OCI-LY1 (cell line): ENCODE measurements at regions not wholly inside any gene's neighbourhood (a gene's known extent, or its start where the extent isn't known, plus 50 kb on each side); places are given as distances from the start of the nearest gene placed in this dataset.

Source experiments
- H2AFZ ChIP-seq: fragments of 200-600 bp; sonication (generic), shearing (Covaris generic); 2 replicates; pipeline ENCODE4 v1.6.0; 2014; ENCODE audit warnings: antibody characterized with exemption, mild to moderate bottlenecking, low read length
- H3F3A ChIP-seq: fragments of 200-600 bp; sonication (generic), shearing (Covaris generic); 2 replicates; pipeline ENCODE4 v1.6.0; 2014; ENCODE audit warnings: mild to moderate bottlenecking, antibody characterized with exemption, low read length, moderate library complexity; ENCODE audit not compliant: insufficient read depth
- H3K27ac ChIP-seq: fragments of 200-600 bp; sonication (generic); 2 replicates; pipeline ENCODE4 v1.5.1; 2014; ENCODE audit warnings: low read length, mixed run types, mild to moderate bottlenecking, low read depth; ENCODE audit not compliant: poor library complexity, severe bottlenecking
- H3K27me3 ChIP-seq: fragments of 200-600 bp; sonication (generic); 2 replicates; pipeline ENCODE4 v1.6.0; 2014; ENCODE audit warnings: antibody characterized with exemption, mild to moderate bottlenecking, low read length, moderate library complexity; ENCODE audit not compliant: insufficient read depth
- H3K36me3 ChIP-seq: fragments of 200-600 bp; sonication (generic); 2 replicates; pipeline ENCODE4 v1.6.1; 2014; ENCODE audit warnings: mild to moderate bottlenecking, antibody characterized with exemption, low read length, moderate library complexity, mixed read lengths; ENCODE audit not compliant: insufficient read depth
- H3K4me1 ChIP-seq: fragments of 200-600 bp; sonication (generic); 2 replicates; pipeline ENCODE4 v1.5.1; 2014; ENCODE audit warnings: mild to moderate bottlenecking, low read length, moderate library complexity; ENCODE audit not compliant: insufficient read depth, severe bottlenecking
- H3K4me2 ChIP-seq: fragments of 200-600 bp; sonication (generic), shearing (Covaris generic); 2 replicates; pipeline ENCODE4 v1.6.1; 2014; ENCODE audit warnings: low read length
- H3K4me3 ChIP-seq: fragments of 200-600 bp; sonication (generic); 2 replicates; pipeline ENCODE4 v1.5.1; 2014; ENCODE audit warnings: low read length, low read depth, mild to moderate bottlenecking, mixed read lengths; ENCODE audit not compliant: poor library complexity, severe bottlenecking
- H3K79me2 ChIP-seq: fragments of 200-600 bp; shearing (Covaris generic); 2 replicates; pipeline ENCODE4 v1.6.1; 2016; ENCODE audit warnings: mixed run types, low read length, mixed read lengths; ENCODE audit not compliant: insufficient read depth
- H3K9ac ChIP-seq: fragments of 200-600 bp; sonication (generic), shearing (Covaris generic); 2 replicates; pipeline ENCODE4 v1.6.1; 2014; ENCODE audit warnings: mild to moderate bottlenecking, low read length, mixed read lengths
- H3K9me2 ChIP-seq: fragments of 200-600 bp; sonication (generic), shearing (Covaris generic); 2 replicates; pipeline ENCODE4 v1.6.1; 2014; ENCODE audit warnings: low read depth, mild to moderate bottlenecking, low read length, mixed read lengths
- H3K9me3 ChIP-seq: fragments of 200-600 bp; shearing (Covaris generic); 2 replicates; pipeline ENCODE4 v1.6.1; 2014; ENCODE audit warnings: low read length, mixed read lengths
- H4K20me1 ChIP-seq: fragments of 200-600 bp; sonication (generic), shearing (Covaris generic); 2 replicates; pipeline ENCODE4 v1.6.0; 2016; ENCODE audit warnings: mild to moderate bottlenecking, low read length; ENCODE audit not compliant: insufficient read depth
- EZH2 ChIP-seq: fragments of 200-600 bp; sonication (generic), shearing (Covaris generic); IDR thresholded peaks from 2 replicates; pipeline ENCODE4 v1.8.0; 2017; ENCODE audit warnings: borderline replicate concordance, mixed run types, mild to moderate bottlenecking, antibody characterized with exemption, low read length, moderate library complexity, mixed read lengths
- TF ChIP-seq, protein P1 (sequence below): fragments of 200-600 bp; sonication (generic), shearing (Covaris generic); IDR thresholded peaks from 2 replicates; pipeline ENCODE4 v1.5.1; 2017; ENCODE audit warnings: mild to moderate bottlenecking, antibody characterized with exemption, low read length, moderate library complexity, mixed read lengths

DNA sequence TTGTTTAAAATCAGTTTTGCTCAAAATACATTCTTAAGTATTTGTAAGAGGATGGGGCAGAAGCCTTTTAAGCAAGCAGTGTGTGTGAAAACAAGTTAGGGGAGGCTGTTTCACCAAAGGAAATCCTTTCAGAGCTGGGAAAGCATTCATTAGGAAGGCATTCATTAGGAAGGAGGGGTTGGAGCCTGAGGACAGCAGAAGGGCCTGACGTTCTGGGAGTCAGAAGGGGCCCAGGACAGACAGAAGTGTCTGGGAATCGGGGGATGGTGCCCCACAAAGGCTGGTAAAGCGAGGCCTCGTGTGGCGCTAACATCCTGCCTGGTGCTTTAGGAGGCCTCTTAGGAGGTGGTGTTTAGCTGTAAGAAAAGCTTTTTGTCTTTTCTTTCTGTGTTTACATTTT lies 80.6 kb upstream of the NXT1 start:
- no peaks in the 10 kb centered on the region for H3K27me3 ChIP-seq
- H3F3A ChIP-seq: no peaks in the 10 kb centered on the region
- H3K4me2 ChIP-seq: no peak overlapping the region
- H3K4me1 ChIP-seq: no peaks in the 10 kb centered on the region
- H2AFZ ChIP-seq: no peak overlapping the region
- H3K4me3 ChIP-seq: no peak overlapping the region
- H3K9ac ChIP-seq: no peak overlapping the region
- TF ChIP-seq, protein P1, sequence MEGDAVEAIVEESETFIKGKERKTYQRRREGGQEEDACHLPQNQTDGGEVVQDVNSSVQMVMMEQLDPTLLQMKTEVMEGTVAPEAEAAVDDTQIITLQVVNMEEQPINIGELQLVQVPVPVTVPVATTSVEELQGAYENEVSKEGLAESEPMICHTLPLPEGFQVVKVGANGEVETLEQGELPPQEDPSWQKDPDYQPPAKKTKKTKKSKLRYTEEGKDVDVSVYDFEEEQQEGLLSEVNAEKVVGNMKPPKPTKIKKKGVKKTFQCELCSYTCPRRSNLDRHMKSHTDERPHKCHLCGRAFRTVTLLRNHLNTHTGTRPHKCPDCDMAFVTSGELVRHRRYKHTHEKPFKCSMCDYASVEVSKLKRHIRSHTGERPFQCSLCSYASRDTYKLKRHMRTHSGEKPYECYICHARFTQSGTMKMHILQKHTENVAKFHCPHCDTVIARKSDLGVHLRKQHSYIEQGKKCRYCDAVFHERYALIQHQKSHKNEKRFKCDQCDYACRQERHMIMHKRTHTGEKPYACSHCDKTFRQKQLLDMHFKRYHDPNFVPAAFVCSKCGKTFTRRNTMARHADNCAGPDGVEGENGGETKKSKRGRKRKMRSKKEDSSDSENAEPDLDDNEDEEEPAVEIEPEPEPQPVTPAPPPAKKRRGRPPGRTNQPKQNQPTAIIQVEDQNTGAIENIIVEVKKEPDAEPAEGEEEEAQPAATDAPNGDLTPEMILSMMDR: no peak
- H3K9me2 ChIP-seq: no peaks in the 10 kb centered on the region
- H3K9me3 ChIP-seq: 0 out of 2 replicates have a peak, but pooled peaks cover 4% of the 10 kb centered on the region
- H3K36me3 ChIP-seq: no peaks in the 10 kb centered on the region
- H3K79me2 ChIP-seq: no peaks in the 10 kb centered on the region
- H4K20me1 ChIP-seq: no peaks in the 10 kb centered on the region
- no peak overlapping the region for H3K27ac ChIP-seq

DNA sequence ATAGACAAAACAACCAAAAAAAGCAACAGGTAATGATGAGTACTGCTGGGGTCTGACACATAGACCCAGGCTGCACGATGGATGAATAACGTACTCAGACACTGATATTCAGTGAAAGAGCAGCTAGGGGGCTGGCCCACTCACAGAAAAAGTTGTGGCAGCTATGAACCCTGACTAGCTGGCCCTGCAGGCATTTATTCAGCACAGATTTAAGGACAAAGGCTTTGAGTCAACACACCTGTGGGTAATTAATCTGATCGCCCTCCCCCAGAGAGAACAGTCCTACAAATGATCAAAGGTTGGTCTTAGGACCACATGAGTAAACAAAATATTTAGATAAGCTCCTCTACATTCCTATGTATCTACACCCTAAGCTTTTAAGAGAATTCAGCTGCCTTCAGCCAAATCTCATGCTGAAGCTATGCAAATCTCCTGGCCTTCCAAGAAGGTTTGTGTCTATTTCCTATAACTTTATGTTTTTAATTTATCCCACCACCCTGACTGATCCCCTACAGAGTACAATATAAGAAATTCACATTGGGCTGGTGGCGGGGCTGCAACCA lies 81.7 kb upstream of the NXT1 start:
- Histone ChIP-seq H3F3A (no peaks in the 10 kb centered on the region), H3K27ac (no peak overlapping the region), H3K79me2 (no peaks in the 10 kb centered on the region), H3K4me1 (no peaks in the 10 kb centered on the region), H3K4me2 (no peak overlapping the region), H3K9me3 (0 out of 2 replicates have a peak, but pooled peaks cover 4% of the 10 kb centered on the region), H3K9me2 (no peaks in the 10 kb centered on the region), H3K27me3 (no peaks in the 10 kb centered on the region), H2AFZ (no peak overlapping the region), H3K4me3 (no peak overlapping the region), H3K36me3 (no peaks in the 10 kb centered on the region), H3K9ac (no peak overlapping the region), H4K20me1 (no peaks in the 10 kb centered on the region)
- TF ChIP-seq EZH2: no peak
- TF ChIP-seq, protein P1: no peak

DNA sequence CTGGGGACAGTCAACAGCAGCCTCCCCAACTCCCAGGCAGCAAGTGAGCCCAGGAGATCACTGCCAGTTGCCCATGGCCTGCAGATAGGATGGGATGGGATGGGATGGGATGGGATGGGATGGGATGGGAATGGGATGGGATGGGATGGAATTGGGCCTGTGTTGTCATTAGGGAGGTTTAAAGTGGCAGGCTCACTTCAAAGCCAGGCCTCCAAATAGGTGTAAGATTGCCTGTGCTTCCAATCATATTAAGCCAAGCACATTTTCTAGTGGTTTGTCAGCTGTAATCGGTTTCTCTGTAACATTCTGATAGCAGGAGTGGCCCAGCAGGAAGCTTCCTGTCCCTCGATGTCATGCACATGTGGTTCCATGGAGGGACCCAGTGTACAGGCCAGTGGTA lies 82.7 kb upstream of the NXT1 start:
- Histone ChIP-seq H3K27me3 (no peaks in the 10 kb centered on the region), H3K36me3 (no peaks in the 10 kb centered on the region), H3K9me3 (0 out of 2 replicates have a peak, but pooled peaks cover 4% of the 10 kb centered on the region), H3K9me2 (no peaks in the 10 kb centered on the region), H3K9ac (no peak overlapping the region), H2AFZ (no peak overlapping the region), H3K4me2 (no peak overlapping the region), H4K20me1 (no peaks in the 10 kb centered on the region), H3K79me2 (no peaks in the 10 kb centered on the region), H3K4me3 (no peak overlapping the region), H3F3A (no peaks in the 10 kb centered on the region), H3K4me1 (no peaks in the 10 kb centered on the region), H3K27ac (no peak overlapping the region)
- TF ChIP-seq, protein P1: no peak
- TF ChIP-seq EZH2: no peak
